ENCODE measurements at regions not wholly inside any gene's neighbourhood (a gene's known extent, or its start where the extent isn't known, plus 50 kb on each side); places are given as distances from the start of the nearest gene placed in this dataset.

- TF ChIP-seq EZH2 (IDR thresholded peaks at IDR 0.05), result no peak
- TF ChIP-seq POLR2AphosphoS5 (IDR thresholded peaks at IDR 0.05; ENCODE audit: borderline replicate concordance, low read depth, low read length), result no peak
These were observed 68.6 kb upstream of the GDF10 start for GRCh38 chr10:47231414-47231813.

All from SK-N-MC (cell line).